GM19043 (cell line): ENCODE measurements at regions not wholly inside any gene's neighbourhood (a gene's known extent, or its start where the extent isn't known, plus 50 kb on each side); places are given as distances from the start of the nearest gene placed in this dataset.

Experiments
- ATAC-seq: cut with Tn5 transposase; IDR thresholded peaks from one replicate; pipeline ENCODE4 v1.9.1; 2021; ENCODE audit warnings: low read depth; ENCODE audit not compliant: unreplicated experiment

- no peak for ATAC-seq
Observed at GRCh38 chr6:19309661-19310060, 527.5 kb upstream of the ID4 start.

- no peak for ATAC-seq
Observed at GRCh38 chr6:19311786-19312185, 525.4 kb upstream of the ID4 start.

- no peak for ATAC-seq
Observed at GRCh38 chr6:19312241-19312978, 524.8 kb upstream of the ID4 start.

- no peak for ATAC-seq
Observed at GRCh38 chr6:19317431-19317986, 519.7 kb upstream of the ID4 start.

GRCh38 chr6:19319005-19319404 lies 518.2 kb upstream of the ID4 start:
- no peak for ATAC-seq

- no peak for ATAC-seq
Observed at GRCh38 chr6:19320111-19320581, 517.0 kb upstream of the ID4 start.

- ATAC-seq: no peak
Observed at GRCh38 chr6:19322691-19323485, 514.3 kb upstream of the ID4 start.

- no peak for ATAC-seq
Observed at GRCh38 chr6:19324376-19324775, 512.8 kb upstream of the ID4 start.

GRCh38 chr6:19325335-19325789 lies 511.8 kb upstream of the ID4 start:
- no peak for ATAC-seq

- ATAC-seq: no peak
Observed at GRCh38 chr6:19327241-19327640, 509.9 kb upstream of the ID4 start.

GRCh38 chr6:19327661-19328060 lies 509.5 kb upstream of the ID4 start:
- ATAC-seq: no peak

- ATAC-seq: no peak
Observed at GRCh38 chr6:19329078-19329477, 508.1 kb upstream of the ID4 start.

- ATAC-seq: no peak
Observed at GRCh38 chr6:19331089-19331488, 506.1 kb upstream of the ID4 start.

- no peak for ATAC-seq
Observed at GRCh38 chr6:19332806-19333460, 504.2 kb upstream of the ID4 start.

GRCh38 chr6:19333936-19334335 lies 503.2 kb upstream of the ID4 start:
- ATAC-seq: no peak

- no peak for ATAC-seq
Observed at GRCh38 chr6:19336579-19336978, 500.6 kb upstream of the ID4 start.

- no peak for ATAC-seq
Observed at GRCh38 chr6:19337101-19337500, 500.1 kb upstream of the ID4 start.

- ATAC-seq: no peak
Observed at GRCh38 chr6:19342616-19343015, 494.6 kb upstream of the ID4 start.

- ATAC-seq: no peak
Observed at GRCh38 chr6:19349429-19349828, 487.7 kb upstream of the ID4 start.

GRCh38 chr6:19354181-19354580 lies 483.0 kb upstream of the ID4 start:
- no peak for ATAC-seq

- ATAC-seq: no peak
Observed at GRCh38 chr6:19356692-19357091, 480.5 kb upstream of the ID4 start.
